ENCODE measurements at regions not wholly inside any gene's neighbourhood (a gene's known extent, or its start where the extent isn't known, plus 50 kb on each side); places are given as distances from the start of the nearest gene placed in this dataset.

GRCh38 chr2:211187602-211188001 lies 631.2 kb downstream of the CPS1 start:
- TF ChIP-seq CTCF (conservative IDR thresholded peaks at IDR 0.05 in 1 of 2, IDR thresholded peaks at IDR 0.05 in 1 of 2; ENCODE audit: low read depth in 1 of 2, low read length in 2 of 2), result no peak
- TF ChIP-seq EZH2 (IDR thresholded peaks at IDR 0.05; ENCODE audit: low read length, missing control alignments), result no peak
